Right renal cortex interstitium (tissue), 3 donors: ENCODE measurements at regions not wholly inside any gene's neighbourhood (a gene's known extent, or its start where the extent isn't known, plus 50 kb on each side); places are given as distances from the start of the nearest gene placed in this dataset.

ENCODE experiments used
- DNase-seq, 3 donors: peaks; one replicate each; pipeline ENCODE4 v3.0.0-alpha.2; 2013; ENCODE audit warnings: low read depth in 3 of 3, low spot score in 2 of 3

- no peak for DNase-seq
Observed at GRCh38 chr5:171600741-171601265, 181.4 kb downstream of the FGF18 start.

DNA sequence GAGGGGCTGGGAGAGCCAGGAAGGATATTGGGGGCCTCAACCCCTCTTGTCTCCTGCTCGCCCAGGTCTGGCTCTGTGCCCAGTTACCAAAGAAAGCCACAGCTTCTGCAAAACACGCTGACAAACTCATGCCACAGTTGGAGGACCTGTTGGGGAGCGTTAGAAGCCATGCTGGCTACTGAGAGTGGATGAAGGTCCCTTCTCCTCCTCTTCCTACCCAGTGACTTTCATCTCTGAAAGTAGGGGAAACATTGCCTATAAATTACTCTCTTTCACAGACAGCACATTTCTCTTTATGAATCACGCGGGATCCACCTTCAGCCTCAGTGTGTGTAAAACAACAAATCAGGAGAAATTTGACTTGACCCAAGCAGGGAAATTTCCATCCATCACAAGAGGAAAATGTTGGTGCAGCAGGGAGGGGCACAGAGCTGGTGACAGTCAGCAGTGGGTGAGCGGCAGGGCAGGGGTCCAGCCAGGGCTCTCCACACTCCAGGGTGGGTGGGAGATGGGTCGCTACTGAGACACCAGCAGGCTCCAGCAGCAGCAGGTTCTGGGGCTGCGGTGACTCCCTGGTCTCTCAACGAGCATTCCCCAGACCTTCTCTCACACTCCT is 181.9 kb downstream of the FGF18 start:
- DNase-seq = no peak

DNA sequence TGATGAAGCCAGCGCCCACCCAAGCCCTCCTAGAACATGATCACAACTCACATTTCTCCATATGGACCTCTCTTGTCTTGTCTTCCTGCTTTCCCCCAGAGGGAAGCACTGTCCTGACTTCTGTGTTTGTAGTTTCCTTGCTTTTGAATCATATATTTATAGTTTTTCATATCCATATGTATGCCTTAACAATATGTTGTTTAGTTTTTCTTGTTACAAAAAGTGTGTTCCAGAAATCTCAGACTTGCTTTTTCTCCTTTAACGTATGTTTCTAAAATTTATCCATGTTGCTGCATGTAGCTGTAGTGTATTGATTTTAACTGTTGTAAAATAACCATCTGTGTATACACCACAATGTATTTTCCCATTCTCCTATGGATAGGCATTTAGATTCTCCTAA is 182.0 kb upstream of the SMIM23 start:
- DNase-seq = no peak

DNA sequence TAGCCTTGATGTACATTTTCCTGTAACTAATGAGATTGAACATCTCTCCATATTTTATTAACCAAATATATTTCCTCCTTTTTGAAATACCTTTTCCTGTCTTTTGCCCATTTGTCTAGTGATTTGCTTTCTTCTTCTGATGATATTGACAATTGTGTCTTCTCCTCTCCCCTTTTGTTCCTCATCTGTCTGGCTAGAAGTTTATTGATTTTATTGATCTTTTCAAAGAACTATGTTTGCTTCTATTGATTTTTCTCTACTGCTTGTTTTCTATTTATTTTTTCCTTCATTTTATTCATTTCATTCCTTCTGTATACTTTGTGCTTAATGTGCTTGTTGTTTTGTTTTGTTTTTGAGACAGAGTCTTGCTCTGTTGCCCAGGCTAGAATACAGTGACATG is 181.4 kb upstream of the SMIM23 start:
- DNase-seq = no peak

- no peak for DNase-seq
Observed at GRCh38 chr5:171606414-171607024, 179.1 kb upstream of the SMIM23 start.

DNA sequence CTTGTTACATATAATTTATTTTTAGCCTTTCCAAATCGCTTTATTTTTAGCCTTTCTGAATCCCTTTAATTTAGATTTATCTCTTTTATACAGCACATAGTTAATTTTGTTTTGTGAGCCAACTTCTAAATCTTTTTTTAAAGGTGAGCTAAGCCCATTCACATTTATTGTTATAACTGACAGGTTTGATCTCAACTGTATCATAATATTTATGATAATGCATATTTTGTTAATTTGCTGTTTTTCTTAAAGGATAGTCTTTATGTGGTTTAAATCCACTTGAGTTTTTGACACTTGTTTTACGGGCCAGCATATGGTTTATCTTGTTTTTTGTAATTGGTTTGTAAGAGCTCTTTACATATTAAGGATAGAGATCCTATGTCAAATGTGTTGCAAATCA is 177.8 kb upstream of the SMIM23 start:
- no peak for DNase-seq

GRCh38 chr5:171609806-171610452 is 175.7 kb upstream of the SMIM23 start:
- no peak for DNase-seq

DNA sequence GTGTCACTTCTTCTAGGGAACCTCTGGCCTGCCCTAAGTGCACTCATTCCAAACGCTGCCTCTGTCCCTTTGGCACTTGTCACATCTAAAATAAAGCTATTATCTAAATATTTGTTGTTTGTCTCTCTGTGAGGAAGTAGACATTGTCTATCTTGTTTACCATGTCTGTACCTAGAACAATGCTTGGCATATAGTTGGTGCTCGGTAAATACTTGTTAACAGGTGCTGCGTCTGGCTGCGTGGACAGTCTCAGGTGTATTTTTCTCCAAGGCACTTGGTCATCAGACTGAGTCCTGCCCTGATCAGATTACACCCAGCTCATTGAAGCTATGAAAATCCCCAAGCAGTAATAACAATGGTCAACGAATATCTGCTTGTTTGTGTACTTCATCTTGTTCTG is 174.9 kb upstream of the SMIM23 start:
- DNase-seq = no peak

GRCh38 chr5:171612749-171613148 is 172.9 kb upstream of the SMIM23 start:
- DNase-seq = no peak

DNA sequence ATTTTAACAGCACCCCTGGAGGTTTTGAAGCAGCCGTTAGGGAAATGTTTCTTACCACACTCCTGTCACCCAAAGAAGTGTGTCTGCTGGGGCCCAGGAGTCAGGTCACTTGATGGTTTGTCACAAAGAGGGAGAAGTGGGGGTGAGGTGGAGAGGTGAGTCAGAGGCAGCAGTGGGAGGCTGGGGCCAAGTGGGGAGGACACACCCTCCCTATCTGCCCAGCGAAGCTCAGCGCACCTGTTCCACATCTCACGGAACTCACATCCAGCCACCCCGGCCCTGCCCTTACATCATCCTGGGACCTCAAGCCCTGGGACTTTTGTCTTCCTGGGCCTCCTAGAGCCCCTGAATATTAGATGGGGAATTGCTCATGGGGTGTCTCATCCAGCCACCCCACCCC is 171.1 kb upstream of the SMIM23 start:
- no peak for DNase-seq

GRCh38 chr5:171614971-171615653 is 170.5 kb upstream of the SMIM23 start:
- DNase-seq = no peak

DNA sequence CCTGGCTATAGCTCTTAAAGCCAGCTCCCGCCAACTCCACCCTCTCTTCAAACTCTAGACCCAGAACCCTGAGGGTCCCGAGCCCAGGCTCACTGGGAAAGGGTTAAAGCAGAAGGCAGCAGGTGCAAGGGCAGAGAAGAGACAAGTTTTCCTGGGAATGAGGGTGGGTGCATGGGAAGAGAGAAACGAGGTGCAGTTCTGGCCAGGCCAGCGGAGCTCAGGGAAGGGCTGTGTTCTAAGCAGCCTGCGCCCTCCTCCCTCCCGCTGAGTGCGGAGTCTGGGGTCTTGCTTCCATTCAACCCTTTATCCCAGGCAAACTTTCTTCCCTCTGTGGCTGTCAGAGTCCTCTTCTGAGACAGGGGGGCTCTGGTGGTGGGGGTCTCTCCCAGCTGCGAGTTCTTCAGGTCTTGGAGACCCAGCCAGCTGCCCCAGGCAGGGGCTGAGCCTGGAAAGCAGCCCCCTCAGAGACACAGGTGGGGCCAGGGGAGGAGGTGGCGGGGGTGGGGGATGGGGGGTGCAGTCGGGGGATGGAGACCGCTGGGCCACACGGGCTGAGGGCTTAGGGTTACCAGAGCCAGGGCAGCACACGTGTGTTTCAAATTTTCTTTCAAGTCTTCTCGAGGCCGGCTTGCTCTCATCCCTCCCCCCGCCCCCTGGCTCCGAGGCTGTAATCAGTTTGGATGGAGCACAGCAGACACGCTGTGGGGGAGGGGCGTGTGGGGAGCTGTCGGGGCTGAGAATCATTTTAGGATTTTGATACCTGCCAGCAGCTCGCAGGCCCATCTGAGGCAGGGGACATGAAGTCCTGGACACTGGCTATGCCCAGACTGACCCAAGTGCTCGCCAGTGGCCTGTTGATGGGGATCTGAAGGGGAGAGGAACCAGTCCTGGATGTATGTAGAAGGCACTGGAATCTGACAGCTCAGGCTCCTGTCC is 169.6 kb upstream of the SMIM23 start:
- DNase-seq = no peak

- DNase-seq = no peak
Observed at GRCh38 chr5:171617266-171617665, 168.4 kb upstream of the SMIM23 start.

GRCh38 chr5:171617817-171618591 is 167.6 kb upstream of the SMIM23 start:
- DNase-seq = no peak

DNA sequence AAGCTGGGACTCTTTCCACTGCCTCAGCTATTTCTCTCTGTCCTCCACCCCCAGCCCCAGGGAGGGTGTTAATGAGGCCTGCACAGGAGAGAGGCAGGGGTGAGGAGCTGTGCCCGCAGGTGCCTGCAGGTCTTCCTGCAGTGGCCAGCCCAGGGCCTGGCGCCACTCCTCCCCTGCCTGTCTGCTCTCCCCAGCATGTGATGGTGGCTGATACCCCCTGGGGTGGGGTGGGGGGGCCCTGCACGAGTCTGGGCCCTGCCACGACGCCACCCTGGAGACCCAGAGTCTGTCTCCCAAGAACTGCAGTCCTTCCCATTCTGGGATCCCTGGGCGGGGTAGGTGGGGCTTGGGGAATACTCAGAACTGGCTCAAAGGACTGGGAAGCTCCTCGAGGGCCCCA is 166.4 kb upstream of the SMIM23 start:
- DNase-seq = no peak

DNA sequence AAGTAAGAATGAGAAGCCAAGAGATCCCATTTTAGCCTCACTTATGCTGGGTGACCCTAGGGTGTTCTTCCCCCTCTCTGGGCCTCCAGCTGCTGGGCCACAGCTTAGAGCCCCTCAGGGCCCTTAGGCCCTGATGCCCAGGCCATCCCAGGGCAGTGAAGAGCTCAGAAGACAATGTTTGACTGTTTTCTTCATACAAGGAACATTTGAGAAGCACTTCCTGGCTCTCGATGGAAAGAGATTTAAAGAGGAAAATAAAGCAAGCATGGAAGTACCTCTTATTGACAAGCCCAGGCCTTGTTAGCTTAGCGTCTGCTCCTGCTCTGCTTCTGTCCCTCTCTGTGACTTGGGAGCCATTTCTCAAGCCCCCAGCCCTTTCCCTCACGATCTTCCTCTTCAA is 165.9 kb upstream of the SMIM23 start:
- DNase-seq = no peak

DNA sequence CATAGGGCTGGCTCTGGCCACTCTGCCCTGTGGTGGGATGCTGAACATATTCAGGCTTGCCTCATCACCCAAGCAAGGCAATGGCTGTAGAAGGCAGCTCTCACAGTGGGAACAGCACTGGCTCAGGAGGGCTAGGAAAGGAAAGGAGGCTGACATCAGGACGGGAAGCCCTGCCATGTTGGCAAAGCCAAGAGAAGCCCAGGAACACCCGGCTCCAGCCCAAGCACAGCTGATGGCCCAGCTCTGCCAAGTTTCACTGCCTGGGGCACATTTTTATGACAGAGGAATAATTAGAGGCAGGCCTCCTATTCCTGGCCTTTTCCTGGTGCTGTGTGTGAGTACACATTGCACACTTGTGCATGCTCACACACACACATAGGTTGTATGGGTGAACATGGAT is 163.6 kb upstream of the SMIM23 start:
- no peak for DNase-seq

GRCh38 chr5:171623107-171623506 is 162.5 kb upstream of the SMIM23 start:
- DNase-seq = no peak

GRCh38 chr5:171623551-171624097 is 162.0 kb upstream of the SMIM23 start:
- no peak for DNase-seq
